IMR-90 (cell line): ENCODE measurements at regions not wholly inside any gene's neighbourhood (a gene's known extent, or its start where the extent isn't known, plus 50 kb on each side); places are given as distances from the start of the nearest gene placed in this dataset.

ENCODE experiments used
- ATAC-seq: fragments of 200-7000 bp; cut with Tn5 transposase; 2 replicates; pipeline ENCODE4 v1.9.1; 2020; ENCODE audit warnings: low read depth, mild to moderate bottlenecking, moderate library complexity
- BruUV-seq: library from RNA; stranded (reverse); fragments of 400-500 nt; replicated peaks from 2 replicates; lab custom pipeline; 2021; lab: Mats Ljungman, UMichigan
- CTCF ChIA-PET: fragments of 300-600 bp; formaldehyde crosslinking; extraction: SDS; loops from one replicate; lab custom pipeline; 2021; ENCODE audit warnings: antibody characterized with exemption; lab: Yijun Ruan, JAX
- POLR2A ChIA-PET: fragments of 300-600 bp; sonication (Branson Sonifier 250); formaldehyde crosslinking; loops from one replicate; lab custom pipeline; 2022; ENCODE audit warnings: antibody characterized with exemption; ENCODE audit not compliant: unreplicated experiment; lab: Charles Lee
- DNase-seq: peaks from one replicate; pipeline ENCODE4 v3.0.0; 2013
- H2AFZ ChIP-seq: replicated peaks from 2 replicates; pipeline ENCODE3; 2013; ENCODE audit warnings: low read length, mild to moderate bottlenecking; ENCODE audit not compliant: poor library complexity
- H2AK5ac ChIP-seq: 2 replicates; pipeline ENCODE4 v1.6.1; 2013; ENCODE audit warnings: low read depth, low read length, inconsistent platforms
- H2AK9ac ChIP-seq: replicated peaks from 2 replicates; pipeline ENCODE3; 2013; ENCODE audit warnings: mild to moderate bottlenecking, low read depth, low read length, moderate library complexity; ENCODE audit not compliant: poor library complexity
- H2BK120ac ChIP-seq: 2 replicates; pipeline ENCODE4 v1.6.1; 2013; ENCODE audit warnings: low read depth, low read length, inconsistent platforms
- H2BK15ac ChIP-seq: 3 replicates; pipeline ENCODE4 v1.6.1; 2013; ENCODE audit warnings: low read depth, low read length, inconsistent platforms
- H2BK20ac ChIP-seq: 2 replicates; pipeline ENCODE4 v1.6.1; 2013; ENCODE audit warnings: low read depth, mild to moderate bottlenecking, inconsistent platforms, low read length, moderate library complexity
- H2BK5ac ChIP-seq: 2 replicates; pipeline ENCODE4 v1.6.1; 2013; ENCODE audit warnings: mild to moderate bottlenecking, low read depth, low read length, inconsistent platforms; ENCODE audit not compliant: poor library complexity, severe bottlenecking
- H3K14ac ChIP-seq: replicated peaks from 2 replicates; pipeline ENCODE4 v1.6.1; 2013; ENCODE audit warnings: low read depth, low read length, inconsistent platforms
- H3K18ac ChIP-seq: 2 replicates; pipeline ENCODE4 v1.6.1; 2013; ENCODE audit warnings: low read depth, low read length, control low read depth
- H3K23ac ChIP-seq: 2 replicates; pipeline ENCODE4 v1.6.1; 2013; ENCODE audit warnings: low read depth, low read length, inconsistent platforms
- H3K27ac ChIP-seq: 2 replicates; pipeline ENCODE4 v1.5.1; 2013; ENCODE audit warnings: mild to moderate bottlenecking, control low read depth, low read length; ENCODE audit not compliant: insufficient read depth
- H3K27me3 ChIP-seq: 2 replicates; pipeline ENCODE4 v1.6.1; 2013; ENCODE audit warnings: low read length; ENCODE audit not compliant: control insufficient read depth, insufficient read depth
- H3K36me3 ChIP-seq: 2 replicates; pipeline ENCODE4 v1.6.1; 2013; ENCODE audit warnings: low read length, mixed read lengths; ENCODE audit not compliant: control insufficient read depth, insufficient read depth
- H3K4ac ChIP-seq: 2 replicates; pipeline ENCODE4 v1.6.1; 2013; ENCODE audit warnings: low read depth, low read length, inconsistent platforms
- H3K4me1 ChIP-seq: 2 replicates; pipeline ENCODE4 v1.6.1; 2013; ENCODE audit warnings: low read length, mixed read lengths; ENCODE audit not compliant: control insufficient read depth, insufficient read depth
- H3K4me2 ChIP-seq: 2 replicates; pipeline ENCODE4 v1.6.1; 2013; ENCODE audit warnings: low read depth, mild to moderate bottlenecking, control low read depth, low read length, moderate library complexity
- H3K4me3 ChIP-seq: 2 replicates; pipeline ENCODE4 v1.5.1; 2013; ENCODE audit warnings: low read depth, mild to moderate bottlenecking, control low read depth, low read length, moderate library complexity; ENCODE audit not compliant: insufficient read depth
- H3K56ac ChIP-seq: 2 replicates; pipeline ENCODE4 v1.6.1; 2013; ENCODE audit warnings: low read length, inconsistent platforms; ENCODE audit not compliant: insufficient read depth; ENCODE audit errors: extremely low read depth
- H3K79me1 ChIP-seq, 2 experiments: 2 replicates each; pipeline ENCODE4 v1.6.1; 2013; ENCODE audit warnings: low read length in 2 of 2, inconsistent platforms in 1 of 2, low read depth in 1 of 2
- H3K9ac ChIP-seq: 2 replicates; pipeline ENCODE4 v1.6.1; 2013; ENCODE audit warnings: low read depth, low read length, control low read depth
- H3K9me1 ChIP-seq: 2 replicates; pipeline ENCODE4 v1.6.1; 2013; ENCODE audit warnings: low read length, inconsistent platforms; ENCODE audit not compliant: insufficient read depth
- H3K9me3 ChIP-seq: 2 replicates; pipeline ENCODE4 v1.6.1; 2013; ENCODE audit warnings: low read length; ENCODE audit not compliant: control insufficient read depth, insufficient read depth
- H4K20me1 ChIP-seq: 2 replicates; pipeline ENCODE4 v1.6.1; 2013; ENCODE audit warnings: low read length, inconsistent platforms; ENCODE audit not compliant: insufficient read depth
- H4K5ac ChIP-seq: 2 replicates; pipeline ENCODE4 v1.6.1; 2013; ENCODE audit warnings: mild to moderate bottlenecking, low read depth, low read length, control low read depth
- H4K8ac ChIP-seq, 2 experiments: 2 replicates each; pipeline ENCODE4 v1.6.1; 2013; ENCODE audit warnings: low read depth in 2 of 2, low read length in 2 of 2, control low read depth in 1 of 2, inconsistent platforms in 1 of 2
- H4K91ac ChIP-seq: 2 replicates; pipeline ENCODE4 v1.6.1; 2013; ENCODE audit warnings: low read depth, low read length, inconsistent platforms; ENCODE audit not compliant: insufficient read depth
- BHLHE40 ChIP-seq: fragments of 150-350 bp; IDR thresholded peaks from 2 replicates; pipeline ENCODE4 v1.6.1; 2016; ENCODE audit warnings: mild to moderate bottlenecking, low read depth, low read length
- CEBPB ChIP-seq: IDR thresholded peaks from 2 replicates; pipeline ENCODE4 v1.6.1; 2012; ENCODE audit warnings: low read depth, low read length, improper control_type of control experiment
- CHD1 ChIP-seq: IDR thresholded peaks from 2 replicates; pipeline ENCODE4 v1.6.1; 2012; ENCODE audit warnings: low read depth, low read length, improper control_type of control experiment
- CTCF ChIP-seq: conservative IDR thresholded peaks from 2 replicates; pipeline ENCODE4 v1.5.1; 2012; ENCODE audit warnings: mild to moderate bottlenecking, low read depth, low read length, improper control_type of control experiment
- FOS ChIP-seq: fragments of 150-350 bp; IDR thresholded peaks from 2 replicates; pipeline ENCODE4 v1.6.1; 2016; ENCODE audit warnings: low read depth, low read length
- MAFK ChIP-seq: IDR thresholded peaks from 2 replicates; pipeline ENCODE4 v1.6.1; 2012; ENCODE audit warnings: low read depth, low read length, improper control_type of control experiment
- MAZ ChIP-seq: IDR thresholded peaks from 2 replicates; pipeline ENCODE4 v1.6.1; 2012; ENCODE audit warnings: low read depth, mild to moderate bottlenecking, low read length, improper control_type of control experiment, moderate library complexity, borderline replicate concordance
- MXI1 ChIP-seq: IDR thresholded peaks from 2 replicates; pipeline ENCODE4 v1.6.1; 2012; ENCODE audit warnings: low read depth, mild to moderate bottlenecking, low read length, moderate library complexity, borderline replicate concordance
- NFE2L2 ChIP-seq: fragments of 150-350 bp; IDR thresholded peaks from 2 replicates; pipeline ENCODE4 v1.6.1; 2016; ENCODE audit warnings: low read depth, mild to moderate bottlenecking, low read length
- POLR2A ChIP-seq: IDR thresholded peaks from 2 replicates; pipeline ENCODE4 v1.6.1; 2012; ENCODE audit warnings: mild to moderate bottlenecking, low read depth, low read length
- RAD21 ChIP-seq: IDR thresholded peaks from 2 replicates; pipeline ENCODE4 v1.6.1; 2012; ENCODE audit warnings: low read length, improper control_type of control experiment
- RCOR1 ChIP-seq: IDR thresholded peaks from 2 replicates; pipeline ENCODE4 v1.6.1; 2012; ENCODE audit warnings: mild to moderate bottlenecking, low read length, improper control_type of control experiment; ENCODE audit not compliant: insufficient replicate concordance
- RFX5 ChIP-seq: IDR thresholded peaks from 2 replicates; pipeline ENCODE4 v1.8.0; 2012; ENCODE audit warnings: low read depth, mild to moderate bottlenecking, low read length, moderate library complexity
- SMC3 ChIP-seq: fragments of 150-350 bp; IDR thresholded peaks from 2 replicates; pipeline ENCODE4 v1.6.1; 2016; ENCODE audit warnings: low read depth, mild to moderate bottlenecking, antibody characterized with exemption, low read length, moderate library complexity
- WGBS, 2 experiments: methylation state at CpG; one replicate each; pipeline versions ENCODE4 v1.1.5 to v1.1.7; 2013; ENCODE audit warnings: missing lambda C conversion rate in 2 of 2; ENCODE audit not compliant: insufficient read length in 1 of 2; ENCODE audit errors: extremely low coverage in 2 of 2; 5-methylcytosine and 5-hydroxymethylcytosine counted together
- dilution Hi-C: fragments of 300-500 bp; cut with HindIII; formaldehyde crosslinking; loops from one replicate; pipeline ENCODE4 v1.14.3; 2018; ENCODE audit warnings: low sequenced_read_pairs; ENCODE audit not compliant: unreplicated experiment
- in situ Hi-C: fragments of 300-500 bp; cut with MboI; formaldehyde crosslinking; loops from 3 replicates; pipeline ENCODE4 v1.14.3; 2019; ENCODE audit warnings: low sequenced_read_pairs, inconsistent platforms, mixed read lengths
- intact Hi-C: fragments of 100-400 bp; cut with micrococcal nuclease; formaldehyde crosslinking; loops from 2 replicates; pipeline ENCODE4 v1.10.0; 2022

GRCh38 chr20:6401893-6402557 is 279.2 kb upstream of the FERMT1 start (continued):
- TF ChIP-seq CTCF: no peak

DNA sequence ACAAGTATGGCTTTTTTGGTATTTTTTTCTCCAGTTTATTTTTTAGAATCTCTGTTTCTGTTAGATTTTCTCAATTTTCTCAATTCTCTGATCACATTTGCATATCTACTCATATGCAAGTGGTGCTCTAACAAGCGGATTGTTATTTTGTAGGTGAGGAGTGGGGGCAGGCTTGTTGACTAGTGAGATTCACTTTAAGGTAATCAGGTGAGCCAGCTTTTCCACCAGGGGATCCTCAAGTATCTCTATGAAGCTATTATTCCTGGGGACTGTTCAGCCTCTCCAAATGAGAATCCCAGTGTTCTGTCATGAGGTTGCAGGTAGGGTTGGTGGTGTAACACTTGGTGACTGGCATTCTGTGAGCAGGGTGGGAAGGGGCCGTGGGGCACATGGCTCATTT is 274.3 kb upstream of the FERMT1 start:
- dilution Hi-C loops (no loop called here), in situ Hi-C loops (no loop called here)
- TF ChIP-seq RCOR1: no peak
- TF ChIP-seq MAZ: no peak
- no peak for TF ChIP-seq RFX5
- no peak for TF ChIP-seq NFE2L2
- no peak for TF ChIP-seq CHD1
- no peak for TF ChIP-seq FOS
- TF ChIP-seq SMC3: no peak
- no peak for TF ChIP-seq CTCF
- TF ChIP-seq POLR2A: no peak
- TF ChIP-seq RAD21: no peak
- TF ChIP-seq BHLHE40: no peak
- no peak for TF ChIP-seq MXI1
- no peak for TF ChIP-seq MAFK
- no peak for TF ChIP-seq CEBPB

More for the DNA sequence above, 274.3 kb upstream of the FERMT1 start:
- no peak overlapping the region for H3K18ac ChIP-seq
- H4K5ac ChIP-seq: no peak overlapping the region
- H2AK5ac ChIP-seq: no peak overlapping the region
- H3K36me3 ChIP-seq: no peaks in the 10 kb centered on the region
- no peaks in the 10 kb centered on the region for H4K20me1 ChIP-seq
- no peak overlapping the region for H2BK120ac ChIP-seq
- no peak overlapping the region for H2AFZ ChIP-seq
- no peak overlapping the region for H2AK9ac ChIP-seq
- no peaks in the 10 kb centered on the region for H3K79me1 ChIP-seq
- no peak overlapping the region for H2BK15ac ChIP-seq
- H3K14ac ChIP-seq: no peak overlapping the region
- H3K4me3 ChIP-seq: no peak overlapping the region
- H4K8ac ChIP-seq: no peak overlapping the region
- no peak overlapping the region for H3K4me2 ChIP-seq
- no peak overlapping the region for H3K23ac ChIP-seq
- H3K27ac ChIP-seq: no peak overlapping the region
- CTCF ChIA-PET: interaction anchor here (1.4 kb wide), 1 partner anchor 16 kb away, joined by 3 read pairs; no protein-coding TSS in a partner anchor
- no peak overlapping the region for H4K91ac ChIP-seq
- H3K4ac ChIP-seq: no peak overlapping the region
- no peaks in the 10 kb centered on the region for H3K9me1 ChIP-seq
- H2BK20ac ChIP-seq: no peak overlapping the region
- H3K27me3 ChIP-seq: 0 out of 2 replicates have a peak, but pooled peaks cover 2% of the 10 kb centered on the region
- DNase-seq: no peak
- no peak overlapping the region for H2BK5ac ChIP-seq
- ATAC-seq: no peak
- BruUV-seq: no TSS peak
- POLR2A ChIA-PET: no interaction called here
- no peak overlapping the region for H3K56ac ChIP-seq
- no peaks in the 10 kb centered on the region for H3K4me1 ChIP-seq
- H3K9me3 ChIP-seq: no peaks in the 10 kb centered on the region
- intact Hi-C loops: no loop called here
- WGBS, 2 experiments: no CpG with 5 or more reads among the region's 2 CpGs
- no peak overlapping the region for H3K9ac ChIP-seq
